DOHH2 (cell line): ENCODE measurements at regions not wholly inside any gene's neighbourhood (a gene's known extent, or its start where the extent isn't known, plus 50 kb on each side); places are given as distances from the start of the nearest gene placed in this dataset.

Source experiments
- H3F3A ChIP-seq: fragments of 200-600 bp; sonication (generic), shearing (Covaris generic); 2 replicates; pipeline ENCODE4 v1.6.0; 2016; ENCODE audit warnings: antibody characterized with exemption, mild to moderate bottlenecking; ENCODE audit not compliant: control insufficient read depth, insufficient read depth
- H3K27ac ChIP-seq: fragments of 200-600 bp; sonication (generic); 2 replicates; pipeline ENCODE4 v1.5.1; 2014; ENCODE audit warnings: low read depth, mild to moderate bottlenecking, low read length, moderate library complexity
- H3K27me3 ChIP-seq: fragments of 200-600 bp; sonication (generic); 2 replicates; pipeline ENCODE4 v1.6.1; 2014; ENCODE audit warnings: mild to moderate bottlenecking, low read length, mixed read lengths; ENCODE audit not compliant: control insufficient read depth
- H3K36me3 ChIP-seq: fragments of 200-600 bp; sonication (generic); 2 replicates; pipeline ENCODE4 v1.6.1; 2014; ENCODE audit warnings: mild to moderate bottlenecking, low read length, moderate library complexity, mixed read lengths; ENCODE audit not compliant: control insufficient read depth
- H3K4me1 ChIP-seq: fragments of 200-600 bp; sonication (generic); 2 replicates; pipeline ENCODE4 v1.6.1; 2014; ENCODE audit warnings: mild to moderate bottlenecking, low read length, mixed read lengths; ENCODE audit not compliant: control insufficient read depth
- H3K4me2 ChIP-seq: fragments of 200-600 bp; sonication (generic); 2 replicates; pipeline ENCODE4 v1.6.0; 2014; ENCODE audit warnings: mild to moderate bottlenecking, low read length, moderate library complexity
- H3K4me3 ChIP-seq: fragments of 200-600 bp; sonication (generic); 2 replicates; pipeline ENCODE4 v1.5.1; 2014; ENCODE audit warnings: mild to moderate bottlenecking, low read length, mixed read lengths
- H3K79me2 ChIP-seq: fragments of 200-600 bp; sonication (generic); 2 replicates; pipeline ENCODE4 v1.6.1; 2014; ENCODE audit warnings: mild to moderate bottlenecking, low read length, mixed read lengths; ENCODE audit not compliant: control insufficient read depth
- H3K9me2 ChIP-seq: fragments of 200-600 bp; sonication (generic); replicated peaks from 2 replicates; pipeline ENCODE4 v1.6.1; 2014; ENCODE audit warnings: mild to moderate bottlenecking, low read length, mixed read lengths; ENCODE audit not compliant: control insufficient read depth
- H3K9me3 ChIP-seq: fragments of 200-600 bp; sonication (generic); 2 replicates; pipeline ENCODE4 v1.6.1; 2014; ENCODE audit warnings: antibody characterized with exemption, low read length, mixed read lengths; ENCODE audit not compliant: control insufficient read depth, insufficient read depth
- H4K20me1 ChIP-seq: fragments of 200-600 bp; sonication (generic); 2 replicates; pipeline ENCODE4 v1.6.0; 2014; ENCODE audit warnings: low read depth, mild to moderate bottlenecking, antibody characterized with exemption, low read length, moderate library complexity; ENCODE audit not compliant: control insufficient read depth, insufficient read depth
- CTCF ChIP-seq: fragments of 200-600 bp; sonication (generic); IDR thresholded peaks from one replicate; pipeline ENCODE4 v1.5.1; 2014; ENCODE audit warnings: antibody characterized with exemption, mild to moderate bottlenecking, low read depth, low read length; ENCODE audit not compliant: poor library complexity, severe bottlenecking
- EZH2phosphoT487 ChIP-seq: fragments of 200-600 bp; sonication (generic); IDR thresholded peaks from 2 replicates; pipeline ENCODE4 v1.6.1; 2017; ENCODE audit warnings: borderline replicate concordance, mild to moderate bottlenecking, antibody characterized with exemption, low read length, moderate library complexity, mixed read lengths

- no peak for TF ChIP-seq CTCF
Observed at GRCh38 chr10:21100871-21101514, 203.9 kb upstream of the NEBL start.

GRCh38 chr10:21100190-21100589 lies 203.1 kb upstream of the NEBL start:
- Histone ChIP-seq H3K4me2 (no peak overlapping the region), H3K36me3 (no peaks in the 10 kb centered on the region), H3K27me3 (no peaks in the 10 kb centered on the region), H3F3A (no peaks in the 10 kb centered on the region), H3K27ac (no peak overlapping the region), H3K4me1 (no peaks in the 10 kb centered on the region), H3K9me3 (no peaks in the 10 kb centered on the region), H3K4me3 (no peak overlapping the region), H4K20me1 (no peaks in the 10 kb centered on the region), H3K79me2 (no peaks in the 10 kb centered on the region), H3K9me2 (no peaks in the 10 kb centered on the region)
- TF ChIP-seq EZH2phosphoT487 (no peak), CTCF (no peak)

More at GRCh38 chr10:21100871-21101514, 203.9 kb upstream of the NEBL start:
- Histone ChIP-seq H3K27ac (no peak overlapping the region), H3K27me3 (no peaks in the 10 kb centered on the region), H3K36me3 (no peaks in the 10 kb centered on the region), H3K9me2 (no peaks in the 10 kb centered on the region), H3F3A (no peaks in the 10 kb centered on the region), H3K4me2 (no peak overlapping the region), H3K4me3 (no peak overlapping the region), H3K79me2 (no peaks in the 10 kb centered on the region), H3K9me3 (no peaks in the 10 kb centered on the region), H4K20me1 (no peaks in the 10 kb centered on the region), H3K4me1 (no peaks in the 10 kb centered on the region)

- TF ChIP-seq EZH2phosphoT487 (no peak), CTCF (no peak)
- no peaks in the 10 kb centered on the region for H3K36me3 ChIP-seq
- no peak overlapping the region for H3K4me3 ChIP-seq
- H3K4me2 ChIP-seq = no peak overlapping the region
- no peaks in the 10 kb centered on the region for H3F3A ChIP-seq
- H3K79me2 ChIP-seq = no peaks in the 10 kb centered on the region
- H3K9me3 ChIP-seq = no peaks in the 10 kb centered on the region
- H3K9me2 ChIP-seq = no peaks in the 10 kb centered on the region
- H3K27ac ChIP-seq = no peak overlapping the region
- H3K4me1 ChIP-seq = no peaks in the 10 kb centered on the region
- no peaks in the 10 kb centered on the region for H4K20me1 ChIP-seq
- no peaks in the 10 kb centered on the region for H3K27me3 ChIP-seq
Observed at GRCh38 chr10:21099291-21100062, 202.4 kb upstream of the NEBL start.
